WTC11 (cell line): ENCODE measurements at regions not wholly inside any gene's neighbourhood (a gene's known extent, or its start where the extent isn't known, plus 50 kb on each side); places are given as distances from the start of the nearest gene placed in this dataset.

ENCODE experiments used
- ATAC-seq: fragments of 200-7000 bp; cut with Tn5 transposase; 2 replicates; pipeline ENCODE4 v1.10.0; 2021; ENCODE audit warnings: mild to moderate bottlenecking, moderate library complexity
- CTCF ChIA-PET: fragments of 300-600 bp; sonication (Branson Sonifier 250); formaldehyde crosslinking; loops from one replicate; lab custom pipeline; 2021; ENCODE audit warnings: antibody characterized with exemption; lab: Charles Lee
- POLR2A ChIA-PET: fragments of 350-600 bp; sonication (Branson Sonifier 250); formaldehyde crosslinking; loops from one replicate; lab custom pipeline; 2021; ENCODE audit warnings: antibody characterized with exemption; lab: Charles Lee
- DNase-seq: peaks from one replicate; pipeline ENCODE4 v3.0.0; 2021; ENCODE audit warnings: low spot score
- H3K27ac Mint-ChIP-seq: 2 replicates; pipeline ENCODE4 v1.8.0; 2021; ENCODE audit warnings: mixed read lengths
- H3K27me3 Mint-ChIP-seq: 2 replicates; pipeline ENCODE4 v1.8.0; 2021; ENCODE audit warnings: low read depth, mild to moderate bottlenecking, moderate library complexity, mixed read lengths
- H3K36me3 Mint-ChIP-seq: 2 replicates; pipeline ENCODE4 v1.8.0; 2021; ENCODE audit warnings: mixed read lengths
- H3K4me1 Mint-ChIP-seq: 2 replicates; pipeline ENCODE4 v1.8.0; 2022; ENCODE audit warnings: mixed read lengths
- H3K4me3 Mint-ChIP-seq: 2 replicates; pipeline ENCODE4 v1.8.0; 2021; ENCODE audit warnings: mild to moderate bottlenecking, moderate library complexity, mixed read lengths
- H3K9me3 Mint-ChIP-seq: 2 replicates; pipeline ENCODE4 v1.8.0; 2021; ENCODE audit warnings: mixed read lengths
- AR ChIP-seq: fragments of 250-450 bp; sonication (Bioruptor Pico); IDR thresholded peaks from 2 replicates; pipeline ENCODE4 v1.9.0; 2021; ENCODE audit warnings: mild to moderate bottlenecking
- E2F4 ChIP-seq: sonication (generic); formaldehyde crosslinking; IDR thresholded peaks from 2 replicates; pipeline ENCODE4 v1.8.1; 2022; ENCODE audit warnings: low read depth, mild to moderate bottlenecking, moderate library complexity, missing genetic modification reagents, borderline replicate concordance
- GABPB1 ChIP-seq: sonication (generic); formaldehyde crosslinking; IDR thresholded peaks from 2 replicates; pipeline ENCODE4 v1.8.1; 2023; ENCODE audit warnings: mild to moderate bottlenecking, missing genetic modification reagents
- JAZF1 ChIP-seq: fragments of 250-450 bp; sonication (Bioruptor Pico); IDR thresholded peaks from 2 replicates; pipeline ENCODE4 v1.9.0; 2021; ENCODE audit warnings: moderate library complexity, mild to moderate bottlenecking, inconsistent platforms
- MXD4 ChIP-seq: fragments of 250-450 bp; sonication (Bioruptor Pico); IDR thresholded peaks from 2 replicates; pipeline ENCODE4 v1.8.0; 2021; ENCODE audit warnings: mild to moderate bottlenecking, moderate library complexity, borderline replicate concordance
- NFATC4 ChIP-seq: fragments of 250-450 bp; sonication (Bioruptor Pico); IDR thresholded peaks from 2 replicates; pipeline ENCODE4 v1.9.0; 2021; ENCODE audit warnings: mild to moderate bottlenecking
- NFE2L1 ChIP-seq: sonication (generic); formaldehyde crosslinking; IDR thresholded peaks from 2 replicates; pipeline ENCODE4 v1.8.1; 2023; ENCODE audit warnings: missing genetic modification reagents
- NFYB ChIP-seq: sonication (generic); formaldehyde crosslinking; conservative IDR thresholded peaks from 2 replicates; pipeline ENCODE4 v1.8.0; 2022; ENCODE audit warnings: low read depth, missing genetic modification reagents
- RORB ChIP-seq: fragments of 250-450 bp; sonication (Bioruptor Pico); IDR thresholded peaks from 2 replicates; pipeline ENCODE4 v1.9.0; 2021; ENCODE audit warnings: mild to moderate bottlenecking
- SP1 ChIP-seq: sonication (generic); formaldehyde crosslinking; conservative IDR thresholded peaks from 2 replicates; pipeline ENCODE4 v1.8.1; 2022; ENCODE audit warnings: missing genetic modification reagents
- STAT6 ChIP-seq: sonication (generic); formaldehyde crosslinking; conservative IDR thresholded peaks from 2 replicates; pipeline ENCODE4 v1.8.1; 2023; ENCODE audit warnings: mild to moderate bottlenecking, low read depth, missing genetic modification reagents, moderate library complexity
- ZNF219 ChIP-seq: sonication (generic); formaldehyde crosslinking; IDR thresholded peaks from 2 replicates; pipeline ENCODE4 v1.8.0; 2023; ENCODE audit warnings: missing genetic modification reagents, mild to moderate bottlenecking, borderline replicate concordance
- ZNF263 ChIP-seq: sonication (generic); formaldehyde crosslinking; IDR thresholded peaks from 2 replicates; pipeline ENCODE4 v1.8.1; 2022; ENCODE audit warnings: low read depth, mild to moderate bottlenecking, moderate library complexity, missing genetic modification reagents
- TF ChIP-seq, protein P1 (sequence below): sonication (generic); formaldehyde crosslinking; IDR thresholded peaks from 2 replicates; pipeline ENCODE4 v1.8.1; 2023; ENCODE audit warnings: mild to moderate bottlenecking, missing genetic modification reagents
- TF ChIP-seq, protein P2 (sequence below): sonication (generic); formaldehyde crosslinking; IDR thresholded peaks from 2 replicates; pipeline ENCODE4 v1.8.1; 2023; ENCODE audit warnings: mild to moderate bottlenecking, missing genetic modification reagents
- TF ChIP-seq, protein P3 (sequence below): sonication (generic); formaldehyde crosslinking; IDR thresholded peaks from 2 replicates; pipeline ENCODE4 v1.8.1; 2022; ENCODE audit warnings: missing genetic modification reagents, borderline replicate concordance
- TF ChIP-seq, protein P4 (sequence below): sonication (generic); formaldehyde crosslinking; IDR thresholded peaks from 2 replicates; pipeline ENCODE4 v1.8.1; 2023; ENCODE audit warnings: mild to moderate bottlenecking, moderate library complexity, missing genetic modification reagents
- TF ChIP-seq, protein P5 (sequence below): sonication (generic); formaldehyde crosslinking; IDR thresholded peaks from 2 replicates; pipeline ENCODE4 v1.8.0; 2022; ENCODE audit warnings: mild to moderate bottlenecking, missing genetic modification reagents

DNA sequence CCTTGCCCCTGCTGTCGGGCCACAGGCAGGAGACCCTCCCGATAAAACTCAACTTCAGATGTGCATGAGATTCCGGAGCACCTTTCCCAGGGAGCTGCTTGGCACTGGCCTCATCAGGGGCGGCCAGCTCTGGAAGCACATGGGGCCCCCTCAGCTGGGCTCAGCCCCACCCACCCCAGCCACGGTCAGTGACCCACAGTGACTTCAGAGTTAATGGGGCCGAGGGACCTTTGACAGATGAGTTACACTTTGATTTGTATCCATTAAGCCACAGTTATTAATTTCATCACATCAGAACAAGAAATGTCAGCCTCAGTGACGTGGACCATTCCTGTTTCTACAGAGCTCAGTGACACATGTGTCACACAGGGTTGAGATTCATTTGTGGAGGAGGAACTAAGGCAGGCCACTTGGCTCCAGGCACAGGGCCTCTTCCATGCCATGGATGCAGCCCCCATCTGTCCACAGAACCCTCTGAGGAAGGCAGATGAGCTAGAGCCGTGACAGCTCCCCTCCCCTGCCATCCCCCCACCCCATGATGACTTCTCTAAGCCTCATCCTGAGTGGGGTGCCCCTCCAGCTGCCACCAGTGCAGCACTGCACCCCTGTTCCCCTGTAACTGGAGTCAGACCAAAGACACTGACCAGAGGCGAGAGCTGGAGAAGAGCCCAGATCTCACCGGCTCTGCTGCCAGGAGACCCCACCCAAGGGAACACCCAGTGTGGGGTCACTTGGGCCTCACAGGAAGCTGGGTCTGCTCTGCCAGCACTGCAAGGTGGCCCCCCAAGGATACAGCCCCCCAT, 69.4 kb upstream of the ADAMTS2 start:
- H3K4me1 Mint-ChIP-seq: no peaks in the 10 kb centered on the region
- no peaks in the 10 kb centered on the region for H3K27me3 Mint-ChIP-seq
- H3K4me3 Mint-ChIP-seq: no peak overlapping the region
- no peak for TF ChIP-seq NFE2L1 (CRISPR knock-in tag)
- TF ChIP-seq RORB (CRISPR knock-in tag): no peak
- no peak for TF ChIP-seq SP1
- TF ChIP-seq, protein P1, sequence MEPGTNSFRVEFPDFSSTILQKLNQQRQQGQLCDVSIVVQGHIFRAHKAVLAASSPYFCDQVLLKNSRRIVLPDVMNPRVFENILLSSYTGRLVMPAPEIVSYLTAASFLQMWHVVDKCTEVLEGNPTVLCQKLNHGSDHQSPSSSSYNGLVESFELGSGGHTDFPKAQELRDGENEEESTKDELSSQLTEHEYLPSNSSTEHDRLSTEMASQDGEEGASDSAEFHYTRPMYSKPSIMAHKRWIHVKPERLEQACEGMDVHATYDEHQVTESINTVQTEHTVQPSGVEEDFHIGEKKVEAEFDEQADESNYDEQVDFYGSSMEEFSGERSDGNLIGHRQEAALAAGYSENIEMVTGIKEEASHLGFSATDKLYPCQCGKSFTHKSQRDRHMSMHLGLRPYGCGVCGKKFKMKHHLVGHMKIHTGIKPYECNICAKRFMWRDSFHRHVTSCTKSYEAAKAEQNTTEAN (CRISPR knock-in tag): no peak
- TF ChIP-seq MXD4 (CRISPR knock-in tag): no peak
- TF ChIP-seq, protein P2, sequence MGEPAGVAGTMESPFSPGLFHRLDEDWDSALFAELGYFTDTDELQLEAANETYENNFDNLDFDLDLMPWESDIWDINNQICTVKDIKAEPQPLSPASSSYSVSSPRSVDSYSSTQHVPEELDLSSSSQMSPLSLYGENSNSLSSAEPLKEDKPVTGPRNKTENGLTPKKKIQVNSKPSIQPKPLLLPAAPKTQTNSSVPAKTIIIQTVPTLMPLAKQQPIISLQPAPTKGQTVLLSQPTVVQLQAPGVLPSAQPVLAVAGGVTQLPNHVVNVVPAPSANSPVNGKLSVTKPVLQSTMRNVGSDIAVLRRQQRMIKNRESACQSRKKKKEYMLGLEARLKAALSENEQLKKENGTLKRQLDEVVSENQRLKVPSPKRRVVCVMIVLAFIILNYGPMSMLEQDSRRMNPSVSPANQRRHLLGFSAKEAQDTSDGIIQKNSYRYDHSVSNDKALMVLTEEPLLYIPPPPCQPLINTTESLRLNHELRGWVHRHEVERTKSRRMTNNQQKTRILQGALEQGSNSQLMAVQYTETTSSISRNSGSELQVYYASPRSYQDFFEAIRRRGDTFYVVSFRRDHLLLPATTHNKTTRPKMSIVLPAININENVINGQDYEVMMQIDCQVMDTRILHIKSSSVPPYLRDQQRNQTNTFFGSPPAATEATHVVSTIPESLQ (CRISPR knock-in tag): no peak
- TF ChIP-seq, protein P3, sequence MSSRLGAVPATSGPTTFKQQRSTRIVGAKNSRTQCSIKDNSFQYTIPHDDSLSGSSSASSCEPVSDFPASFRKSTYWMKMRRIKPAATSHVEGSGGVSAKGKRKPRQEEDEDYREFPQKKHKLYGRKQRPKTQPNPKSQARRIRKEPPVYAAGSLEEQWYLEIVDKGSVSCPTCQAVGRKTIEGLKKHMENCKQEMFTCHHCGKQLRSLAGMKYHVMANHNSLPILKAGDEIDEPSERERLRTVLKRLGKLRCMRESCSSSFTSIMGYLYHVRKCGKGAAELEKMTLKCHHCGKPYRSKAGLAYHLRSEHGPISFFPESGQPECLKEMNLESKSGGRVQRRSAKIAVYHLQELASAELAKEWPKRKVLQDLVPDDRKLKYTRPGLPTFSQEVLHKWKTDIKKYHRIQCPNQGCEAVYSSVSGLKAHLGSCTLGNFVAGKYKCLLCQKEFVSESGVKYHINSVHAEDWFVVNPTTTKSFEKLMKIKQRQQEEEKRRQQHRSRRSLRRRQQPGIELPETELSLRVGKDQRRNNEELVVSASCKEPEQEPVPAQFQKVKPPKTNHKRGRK (CRISPR knock-in tag): no peak
- TF ChIP-seq NFYB (CRISPR knock-in tag): no peak
- TF ChIP-seq, protein P4, sequence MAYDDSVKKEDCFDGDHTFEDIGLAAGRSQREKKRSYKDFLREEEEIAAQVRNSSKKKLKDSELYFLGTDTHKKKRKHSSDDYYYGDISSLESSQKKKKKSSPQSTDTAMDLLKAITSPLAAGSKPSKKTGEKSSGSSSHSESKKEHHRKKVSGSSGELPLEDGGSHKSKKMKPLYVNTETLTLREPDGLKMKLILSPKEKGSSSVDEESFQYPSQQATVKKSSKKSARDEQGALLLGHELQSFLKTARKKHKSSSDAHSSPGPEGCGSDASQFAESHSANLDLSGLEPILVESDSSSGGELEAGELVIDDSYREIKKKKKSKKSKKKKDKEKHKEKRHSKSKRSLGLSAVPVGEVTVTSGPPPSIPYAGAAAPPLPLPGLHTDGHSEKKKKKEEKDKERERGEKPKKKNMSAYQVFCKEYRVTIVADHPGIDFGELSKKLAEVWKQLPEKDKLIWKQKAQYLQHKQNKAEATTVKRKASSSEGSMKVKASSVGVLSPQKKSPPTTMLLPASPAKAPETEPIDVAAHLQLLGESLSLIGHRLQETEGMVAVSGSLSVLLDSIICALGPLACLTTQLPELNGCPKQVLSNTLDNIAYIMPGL: no peak
- TF ChIP-seq, protein P5, sequence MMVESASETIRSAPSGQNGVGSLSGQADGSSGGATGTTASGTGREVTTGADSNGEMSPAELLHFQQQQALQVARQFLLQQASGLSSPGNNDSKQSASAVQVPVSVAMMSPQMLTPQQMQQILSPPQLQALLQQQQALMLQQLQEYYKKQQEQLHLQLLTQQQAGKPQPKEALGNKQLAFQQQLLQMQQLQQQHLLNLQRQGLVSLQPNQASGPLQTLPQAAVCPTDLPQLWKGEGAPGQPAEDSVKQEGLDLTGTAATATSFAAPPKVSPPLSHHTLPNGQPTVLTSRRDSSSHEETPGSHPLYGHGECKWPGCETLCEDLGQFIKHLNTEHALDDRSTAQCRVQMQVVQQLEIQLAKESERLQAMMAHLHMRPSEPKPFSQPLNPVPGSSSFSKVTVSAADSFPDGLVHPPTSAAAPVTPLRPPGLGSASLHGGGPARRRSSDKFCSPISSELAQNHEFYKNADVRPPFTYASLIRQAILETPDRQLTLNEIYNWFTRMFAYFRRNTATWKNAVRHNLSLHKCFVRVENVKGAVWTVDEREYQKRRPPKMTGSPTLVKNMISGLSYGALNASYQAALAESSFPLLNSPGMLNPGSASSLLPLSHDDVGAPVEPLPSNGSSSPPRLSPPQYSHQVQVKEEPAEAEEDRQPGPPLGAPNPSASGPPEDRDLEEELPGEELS (CRISPR knock-in tag): no peak
- TF ChIP-seq STAT6 (CRISPR knock-in tag): no peak
- no peak for TF ChIP-seq ZNF263 (CRISPR knock-in tag)
- TF ChIP-seq AR (CRISPR knock-in tag): no peak
- no peak for TF ChIP-seq NFATC4 (CRISPR knock-in tag)
- TF ChIP-seq ZNF219 (CRISPR knock-in tag): no peak
- TF ChIP-seq E2F4 (CRISPR knock-in tag): no peak
- no peak for TF ChIP-seq GABPB1 (CRISPR knock-in tag)
- no peak for TF ChIP-seq JAZF1 (CRISPR knock-in tag)
- TF ChIP-seq, all 79 proteins: peak for 0
- Mint-ChIP-seq H3K27ac (no peak overlapping the region), H3K36me3 (no peaks in the 10 kb centered on the region), H3K9me3 (peaks cover 7% of the 10 kb centered on the region; the same call in 1 of the 2 replicates)
- DNase-seq (no peak), ATAC-seq (no peak)
- ChIA-PET CTCF (no interaction called here), POLR2A (no interaction called here)
